GM20431 (cell line): ENCODE measurements at regions not wholly inside any gene's neighbourhood (a gene's known extent, or its start where the extent isn't known, plus 50 kb on each side); places are given as distances from the start of the nearest gene placed in this dataset.
"Not testable (repeated sequence)": the region's sequence is repeated elsewhere in the genome, so short reads cannot be mapped to it uniquely, and the experiment has no call there.

Experiments used
- in situ Hi-C: fragments of 300-500 bp; cut with MseI, MboI; formaldehyde crosslinking; loops from one replicate; pipeline ENCODE4 v1.15.0; 2020; ENCODE audit warnings: low sequenced_read_pairs; ENCODE audit not compliant: unreplicated experiment

GRCh38 chr17:13160790-13161189 lies 143.0 kb upstream of the ELAC2 start:
- in situ Hi-C loops = no loop called here

DNA sequence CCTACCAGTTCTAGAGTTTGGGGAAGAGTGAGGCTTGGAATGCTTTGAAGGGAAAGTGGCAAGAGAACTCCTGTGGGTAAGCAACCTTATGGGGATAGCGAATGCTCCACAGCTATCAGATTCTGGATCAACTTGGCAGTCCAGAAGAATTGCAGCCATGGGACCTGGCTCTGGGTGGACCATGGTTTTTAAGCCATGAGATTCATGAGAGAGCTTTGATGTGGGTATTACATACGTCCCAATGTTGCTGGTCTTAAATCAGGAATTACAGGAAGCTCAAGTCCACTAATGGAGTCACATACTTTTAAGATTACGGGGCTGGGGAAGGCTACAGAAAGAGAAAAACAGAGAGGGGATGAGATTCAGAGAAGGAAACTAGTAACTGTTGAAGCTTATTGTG lies 142.5 kb upstream of the ELAC2 start:
- in situ Hi-C loops = no loop called here

DNA sequence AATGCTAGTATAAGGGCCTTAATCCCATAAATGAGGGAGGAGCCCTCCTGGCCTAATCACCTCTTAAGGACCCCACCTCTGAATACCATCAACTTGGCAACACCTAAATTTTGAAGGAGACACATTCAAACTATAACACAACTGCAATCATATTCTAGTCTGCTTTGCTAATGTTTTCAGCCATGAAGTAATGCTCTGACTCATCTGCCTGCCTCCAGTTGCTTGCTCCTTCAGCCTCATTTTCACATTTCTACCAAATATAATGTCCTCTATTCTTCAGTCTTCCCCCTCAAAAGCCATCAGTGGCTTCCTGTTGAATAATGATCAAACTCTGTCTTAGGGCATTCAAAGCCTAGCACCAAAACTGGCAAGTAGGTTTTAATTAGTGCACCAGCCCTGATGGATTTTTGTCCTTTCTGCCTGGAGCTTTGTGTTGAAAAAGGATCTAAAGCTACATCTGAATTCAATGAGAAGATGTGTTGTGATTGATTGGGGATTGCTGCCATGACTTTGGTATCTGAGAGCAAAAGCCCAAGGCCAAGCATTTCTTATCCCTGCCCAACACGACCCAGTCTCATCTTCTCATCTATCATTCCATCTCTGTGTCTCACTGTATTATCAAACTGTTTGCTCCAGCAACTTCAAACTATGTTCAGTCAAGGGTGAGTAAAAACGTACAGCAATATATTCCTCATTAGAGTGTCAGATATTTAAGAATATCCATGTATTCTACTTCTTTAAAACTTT lies 140.8 kb upstream of the ELAC2 start:
- in situ Hi-C loops = no loop called here

DNA sequence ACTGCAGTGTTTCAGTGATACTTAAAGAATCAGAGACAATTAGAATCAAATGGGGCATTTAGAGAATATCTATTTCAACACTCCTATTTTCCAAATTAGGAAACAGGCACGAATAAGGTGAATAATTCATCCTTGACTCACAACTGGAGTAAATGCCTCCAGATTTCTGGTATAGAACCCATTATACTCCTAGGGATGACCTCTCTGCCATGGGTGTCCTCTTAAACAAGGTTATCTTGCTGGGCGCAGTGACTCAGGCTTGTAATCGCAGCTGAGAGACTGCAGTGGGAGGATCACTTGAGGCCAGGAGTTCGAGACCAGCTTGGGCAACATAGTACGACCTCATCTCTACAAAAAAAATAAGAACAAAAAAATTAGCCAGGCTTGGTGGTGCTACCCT lies 139.8 kb upstream of the ELAC2 start:
- in situ Hi-C loops = no loop called here

DNA sequence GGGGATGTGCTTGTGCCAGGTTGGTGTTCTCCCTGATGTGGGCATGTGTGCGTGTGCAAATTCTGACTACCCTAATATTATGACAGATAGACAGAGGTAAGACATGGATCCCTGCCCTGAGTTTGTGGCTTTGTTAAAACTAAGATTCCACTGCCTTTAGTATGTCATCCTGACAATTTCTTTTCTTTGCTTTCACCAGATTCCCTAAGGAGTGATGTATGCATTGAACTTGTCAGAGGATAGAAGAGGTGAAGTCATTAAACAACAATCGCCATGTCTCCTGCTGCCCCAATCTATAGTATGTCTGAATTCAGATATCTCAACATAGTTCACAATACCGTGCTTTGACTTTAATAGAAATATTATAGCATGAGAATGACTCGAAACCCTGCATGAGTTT lies 137.1 kb upstream of the ELAC2 start:
- in situ Hi-C loops = no loop called here

DNA sequence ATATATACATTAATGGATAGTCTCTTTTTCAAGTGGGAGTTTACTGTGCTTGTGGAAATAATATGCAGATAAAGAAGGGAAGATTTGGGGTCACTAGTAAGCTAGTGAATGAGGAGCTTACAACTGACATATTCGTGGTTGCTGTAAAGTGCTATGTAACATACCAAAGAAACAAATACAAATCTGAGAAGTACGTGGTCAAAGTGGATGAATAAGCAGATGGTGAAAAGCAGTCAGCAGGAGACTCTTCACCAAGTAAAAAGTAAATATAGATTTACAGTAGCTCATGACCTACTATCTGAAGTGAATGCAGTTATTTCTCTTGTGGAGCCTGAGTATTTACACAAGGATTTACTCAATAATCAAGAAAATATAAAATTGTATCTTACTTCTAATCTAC lies 136.6 kb upstream of the ELAC2 start:
- in situ Hi-C loops = no loop called here

DNA sequence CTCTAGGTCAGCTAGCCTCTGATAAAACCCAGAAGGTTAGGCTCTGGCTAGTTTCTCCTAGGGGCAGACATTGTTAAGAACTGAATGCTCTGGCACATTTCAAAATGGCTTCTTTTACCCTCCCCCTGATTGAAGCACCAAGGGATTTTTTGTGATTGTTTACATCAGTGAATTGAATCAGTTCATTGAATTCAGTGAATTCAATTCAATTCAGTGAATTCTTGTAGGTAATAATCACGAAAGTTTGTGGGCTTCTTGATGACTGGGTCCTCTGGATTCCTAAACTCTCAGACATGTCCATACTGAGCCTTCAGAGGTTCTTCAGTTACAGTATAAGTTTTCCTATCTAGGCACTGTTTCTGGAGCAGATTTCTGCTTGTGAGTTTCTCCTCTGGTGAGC lies 135.2 kb upstream of the ELAC2 start:
- in situ Hi-C loops = no loop called here

DNA sequence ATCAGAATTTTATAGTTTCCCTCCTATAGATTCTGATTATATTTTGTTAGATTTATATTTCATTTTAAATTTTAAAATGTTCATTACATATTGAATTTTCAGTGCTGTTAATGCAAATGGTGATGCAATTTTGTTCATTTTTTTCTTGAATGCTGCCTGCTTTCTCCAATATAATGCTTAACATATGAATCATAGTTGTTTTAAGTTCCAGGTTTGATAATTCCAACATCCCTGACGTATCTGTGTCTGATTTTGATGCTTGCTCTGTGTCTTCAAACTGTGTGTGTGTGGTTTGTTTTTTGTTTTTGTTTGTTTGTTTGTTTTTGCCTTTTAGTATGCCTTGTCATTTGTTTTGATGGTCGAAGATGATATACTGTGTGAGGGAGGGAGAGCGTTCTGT lies 134.7 kb upstream of the ELAC2 start:
- in situ Hi-C loops = no loop called here

DNA sequence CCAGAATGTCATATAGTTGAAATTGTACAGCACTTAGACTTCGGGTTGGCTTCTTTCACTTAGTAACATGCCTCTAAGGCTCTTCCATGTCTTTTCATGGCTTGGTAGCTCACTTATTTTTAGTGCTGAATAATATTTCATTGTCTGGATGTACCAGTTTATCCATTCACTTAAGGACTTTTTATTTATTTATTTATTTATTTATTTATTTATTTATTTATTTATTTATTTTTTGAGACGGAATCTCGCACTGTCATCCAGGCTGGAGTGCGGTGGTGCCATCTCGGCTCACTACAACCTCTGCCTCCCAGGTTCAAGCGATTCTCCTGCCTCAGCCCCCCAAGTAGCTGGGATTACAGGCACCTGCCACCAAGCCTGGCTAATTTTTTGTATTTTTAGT lies 132.9 kb upstream of the ELAC2 start:
- in situ Hi-C loops = not testable (repeated sequence)

DNA sequence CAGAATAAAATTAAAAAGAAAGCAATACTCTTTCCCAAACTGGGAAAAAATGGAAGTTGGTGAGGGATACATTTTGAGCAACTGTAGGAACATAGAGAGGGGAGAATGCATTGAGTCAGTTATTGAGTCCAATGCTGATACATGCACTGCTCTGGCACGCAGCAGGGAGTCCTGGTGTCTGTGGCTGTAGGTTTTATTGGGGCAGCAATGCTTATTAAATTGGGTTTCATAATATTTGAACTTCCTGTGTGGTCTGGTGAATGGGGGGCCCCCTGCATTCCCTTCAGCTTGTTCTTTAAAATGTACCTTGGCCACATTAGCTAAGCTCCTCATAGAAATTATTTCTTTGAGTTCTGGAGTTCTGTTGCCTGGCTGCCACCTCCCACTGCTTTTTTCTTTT lies 125.2 kb upstream of the ELAC2 start:
- in situ Hi-C loops = no loop called here

- in situ Hi-C loops = no loop called here
Observed at GRCh38 chr17:13140750-13141149, 122.9 kb upstream of the ELAC2 start.

DNA sequence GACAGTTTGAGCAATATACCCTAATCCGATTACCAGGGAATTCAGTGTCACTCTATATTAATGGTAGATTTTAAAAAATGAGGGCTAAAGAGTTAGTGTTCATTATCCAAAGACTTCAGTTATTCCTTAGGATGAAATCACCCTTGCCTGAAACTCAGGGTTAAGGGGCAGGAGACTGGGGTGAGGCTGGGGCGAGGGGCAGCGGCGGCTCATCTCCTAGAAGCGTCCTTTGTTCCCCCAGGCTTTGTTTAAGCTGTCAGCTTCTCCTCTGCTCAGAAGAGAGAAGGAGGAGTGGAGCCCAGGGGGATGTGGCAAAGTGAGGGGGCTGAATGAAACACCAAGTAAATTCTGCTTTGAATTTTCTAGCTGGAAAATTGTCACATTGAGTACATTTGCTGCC lies 117.7 kb upstream of the ELAC2 start:
- in situ Hi-C loops = no loop called here

DNA sequence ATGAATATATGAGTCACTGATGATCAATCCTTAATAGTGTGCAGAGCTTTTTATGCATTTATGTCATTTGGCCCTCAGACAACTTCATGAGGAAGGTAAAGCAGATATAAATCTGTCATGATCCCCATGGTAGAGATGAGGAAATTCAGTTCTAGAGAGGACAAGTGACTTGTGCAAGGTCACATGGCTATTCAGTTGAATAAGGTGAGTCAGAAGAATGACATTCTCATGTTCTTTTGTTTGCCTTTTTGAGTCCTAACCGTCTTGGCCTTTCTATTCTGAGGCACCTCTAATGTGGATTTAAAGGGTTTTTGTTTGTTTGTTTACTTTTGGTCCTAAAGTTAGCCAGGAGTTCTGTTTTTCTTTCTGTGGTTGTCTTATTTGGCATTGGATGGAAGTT lies 116.2 kb upstream of the ELAC2 start:
- in situ Hi-C loops = no loop called here

GRCh38 chr17:13131225-13131624 lies 113.4 kb upstream of the ELAC2 start:
- in situ Hi-C loops = no loop called here

DNA sequence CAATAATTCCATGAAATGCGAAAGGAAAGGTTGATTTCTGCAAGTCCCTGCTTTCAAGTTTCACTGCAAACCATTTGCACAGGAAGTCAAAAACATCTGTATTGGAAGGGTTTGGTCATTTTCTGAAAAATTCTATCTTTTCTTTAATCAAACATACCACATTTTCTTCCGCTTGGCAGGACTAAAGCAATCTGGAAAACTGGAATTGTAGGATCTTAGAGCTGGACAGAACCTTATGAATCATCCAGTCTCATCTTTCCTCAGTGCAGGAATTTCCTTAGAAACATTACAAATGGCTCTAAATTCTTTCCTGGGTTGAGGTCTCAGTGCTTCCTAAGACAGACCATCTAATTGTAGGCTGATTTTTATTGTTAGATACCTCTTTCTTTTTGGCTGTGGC lies 111.5 kb upstream of the ELAC2 start:
- in situ Hi-C loops = no loop called here

- in situ Hi-C loops = no loop called here
Observed at GRCh38 chr17:13128676-13129075, 110.8 kb upstream of the ELAC2 start.

DNA sequence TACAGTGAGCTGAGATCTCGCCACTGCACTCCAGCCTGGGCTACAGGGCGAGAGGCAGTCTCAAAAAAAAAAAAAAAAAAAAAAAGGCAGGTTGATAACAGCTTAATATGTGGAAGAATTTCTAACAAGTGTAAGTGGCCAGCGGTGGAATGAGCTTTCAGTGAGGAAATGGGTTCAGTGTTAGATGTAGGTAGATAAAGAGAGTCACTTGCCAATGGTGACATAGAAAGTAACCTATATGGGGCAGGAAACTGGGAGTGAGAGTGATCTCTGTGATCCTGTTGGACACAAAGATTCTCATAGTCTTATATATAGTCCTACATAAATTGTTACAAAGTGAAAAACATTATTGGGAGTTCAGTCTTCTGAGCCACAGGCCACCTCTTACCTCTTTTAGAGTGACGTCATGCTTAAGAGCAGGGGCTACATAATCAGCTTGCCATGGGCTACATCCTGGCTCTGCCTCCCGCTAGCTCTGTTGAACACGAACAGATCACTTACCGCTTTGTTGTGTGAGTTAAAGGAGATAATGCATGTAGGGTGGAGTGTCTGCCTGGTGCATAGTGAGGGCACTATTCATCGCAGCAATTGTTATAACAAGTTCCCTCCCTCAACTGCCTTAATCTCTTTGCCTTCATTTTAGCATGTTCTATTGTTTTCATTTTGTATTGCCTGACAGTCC lies 110.2 kb upstream of the ELAC2 start:
- in situ Hi-C loops = no loop called here

- in situ Hi-C loops = no loop called here
Observed at GRCh38 chr17:13120864-13121263, 103.0 kb upstream of the ELAC2 start.

- in situ Hi-C loops = no loop called here
Observed at GRCh38 chr17:13118311-13118710, 100.5 kb upstream of the ELAC2 start.

DNA sequence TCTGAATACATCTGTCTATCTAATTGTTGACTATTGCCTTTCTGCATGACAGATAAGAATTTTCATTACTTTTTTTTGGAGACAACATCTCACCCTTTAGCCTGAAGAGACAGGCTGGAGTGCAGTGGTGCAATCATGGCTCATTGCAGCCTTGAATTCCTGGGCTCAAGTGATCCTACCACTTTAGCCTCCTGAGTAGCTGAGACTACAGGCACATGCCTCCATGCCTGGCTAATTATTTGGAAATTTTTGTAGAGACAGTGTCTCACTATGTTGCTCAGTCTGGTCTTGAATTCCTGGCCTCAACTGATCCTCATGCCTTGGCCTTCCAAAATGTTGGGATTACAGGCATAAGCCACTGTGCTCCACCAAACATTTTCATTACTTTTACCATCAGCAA lies 99.8 kb upstream of the ELAC2 start:
- in situ Hi-C loops = no loop called here

- in situ Hi-C loops = no loop called here
Observed at GRCh38 chr17:13114601-13115031, 96.8 kb upstream of the ELAC2 start.
